H9 (cell line): ENCODE measurements at regions not wholly inside any gene's neighbourhood (a gene's known extent, or its start where the extent isn't known, plus 50 kb on each side); places are given as distances from the start of the nearest gene placed in this dataset.

Source experiments
- DNase-seq: peaks from one replicate; pipeline ENCODE4 v3.0.0-alpha.2; 2017
- H2AFZ ChIP-seq: one replicate; pipeline ENCODE4 v1.6.1; 2013; ENCODE audit warnings: mild to moderate bottlenecking, low read length, control low read depth, moderate library complexity
- H2AK5ac ChIP-seq: 2 replicates; pipeline ENCODE4 v1.6.1; 2013; ENCODE audit warnings: low read length, control low read depth, mixed read lengths; ENCODE audit not compliant: insufficient read length
- H2BK120ac ChIP-seq: one replicate; pipeline ENCODE4 v1.6.1; 2013; ENCODE audit warnings: low read depth, mild to moderate bottlenecking, low read length, control low read depth, inconsistent platforms; ENCODE audit not compliant: poor library complexity, severe bottlenecking
- H2BK12ac ChIP-seq: 2 replicates; pipeline ENCODE4 v1.6.1; 2013; ENCODE audit warnings: low read length, control low read depth, mixed read lengths, low read depth; ENCODE audit not compliant: insufficient read length
- H2BK15ac ChIP-seq: 2 replicates; pipeline ENCODE4 v1.6.1; 2013; ENCODE audit warnings: low read depth, low read length, control low read depth
- H2BK20ac ChIP-seq: one replicate; pipeline ENCODE4 v1.6.1; 2013; ENCODE audit warnings: low read depth, mild to moderate bottlenecking, low read length, control low read depth, inconsistent platforms; ENCODE audit not compliant: poor library complexity, severe bottlenecking
- H2BK5ac ChIP-seq: 2 replicates; pipeline ENCODE4 v1.6.1; 2013; ENCODE audit warnings: low read length, control low read depth, mixed read lengths; ENCODE audit not compliant: insufficient read length
- H3K14ac ChIP-seq: 2 replicates; pipeline ENCODE4 v1.6.1; 2013; ENCODE audit warnings: low read length, control low read depth; ENCODE audit not compliant: insufficient read depth
- H3K18ac ChIP-seq: 2 replicates; pipeline ENCODE4 v1.6.1; 2013; ENCODE audit warnings: low read depth, mild to moderate bottlenecking, mixed read lengths, low read length, control low read depth; ENCODE audit not compliant: insufficient read length
- H3K23ac ChIP-seq: 2 replicates; pipeline ENCODE4 v1.6.1; 2013; ENCODE audit warnings: low read length, control low read depth, mixed read lengths, low read depth; ENCODE audit not compliant: insufficient read length
- H3K23me2 ChIP-seq: 2 replicates; pipeline ENCODE4 v1.6.1; 2013; ENCODE audit warnings: low read depth, mild to moderate bottlenecking, mixed read lengths, low read length, control low read depth; ENCODE audit not compliant: insufficient read length, poor library complexity, severe bottlenecking
- H3K27ac ChIP-seq: 2 replicates; pipeline ENCODE4 v1.5.1; 2013; ENCODE audit warnings: low read length, control low read depth, mixed read lengths, low read depth; ENCODE audit not compliant: insufficient read length
- H3K27me3 ChIP-seq: 2 replicates; pipeline ENCODE4 v1.6.1; 2013; ENCODE audit warnings: low read length, control low read depth, inconsistent platforms; ENCODE audit not compliant: insufficient read depth
- H3K4ac ChIP-seq: 2 replicates; pipeline ENCODE4 v1.6.1; 2013; ENCODE audit warnings: low read depth, mild to moderate bottlenecking, control low read depth, inconsistent platforms, low read length, moderate library complexity
- H3K4me1 ChIP-seq: 2 replicates; pipeline ENCODE4 v1.6.1; 2013; ENCODE audit warnings: low read length, control low read depth, inconsistent platforms; ENCODE audit not compliant: insufficient read depth
- H3K4me2 ChIP-seq: 2 replicates; pipeline ENCODE4 v1.6.1; 2013; ENCODE audit warnings: low read length, control low read depth, mixed read lengths; ENCODE audit not compliant: insufficient read length, insufficient read depth
- H3K56ac ChIP-seq: 2 replicates; pipeline ENCODE4 v1.6.1; 2013; ENCODE audit warnings: low read depth, mild to moderate bottlenecking, mixed read lengths, low read length, control low read depth; ENCODE audit not compliant: insufficient read length
- H3K79me1 ChIP-seq: 2 replicates; pipeline ENCODE4 v1.6.1; 2013; ENCODE audit warnings: low read depth, mild to moderate bottlenecking, moderate library complexity, low read length, control low read depth, inconsistent platforms; ENCODE audit not compliant: insufficient read depth, poor library complexity, severe bottlenecking
- H3K79me2 ChIP-seq: 2 replicates; pipeline ENCODE4 v1.6.1; 2013; ENCODE audit warnings: low read length, control low read depth, inconsistent platforms; ENCODE audit not compliant: insufficient read depth
- H3K9ac ChIP-seq: 2 replicates; pipeline ENCODE4 v1.6.1; 2013; ENCODE audit warnings: low read length, control low read depth, mixed read lengths; ENCODE audit not compliant: insufficient read length; ENCODE audit errors: extremely low read depth
- H3K9me3 ChIP-seq: one replicate; pipeline ENCODE4 v1.6.1; 2013; ENCODE audit warnings: low read depth, low read length, inconsistent platforms; ENCODE audit not compliant: control insufficient read depth
- H3T11ph ChIP-seq: one replicate; pipeline ENCODE4 v1.6.1; 2013; ENCODE audit warnings: mild to moderate bottlenecking, low read length, control low read depth, inconsistent platforms
- H4K20me1 ChIP-seq: one replicate; pipeline ENCODE4 v1.6.1; 2013; ENCODE audit not compliant: control insufficient read depth, insufficient read length, insufficient read depth
- H4K5ac ChIP-seq: 2 replicates; pipeline ENCODE4 v1.6.1; 2013; ENCODE audit warnings: low read depth, mild to moderate bottlenecking, mixed read lengths, low read length, control low read depth; ENCODE audit not compliant: insufficient read length
- H4K8ac ChIP-seq: replicated peaks from 2 replicates; pipeline ENCODE4 v1.6.1; 2013; ENCODE audit warnings: low read length, control low read depth, mixed read lengths, low read depth; ENCODE audit not compliant: insufficient read length
- H4K91ac ChIP-seq: 2 replicates; pipeline ENCODE4 v1.6.1; 2013; ENCODE audit warnings: low read depth, mild to moderate bottlenecking, moderate library complexity, mixed read lengths, low read length, control low read depth; ENCODE audit not compliant: insufficient read length
- H3K27ac Mint-ChIP-seq, 3 experiments: 2 replicates in 2 of 3; 3 replicates in 1 of 3; pipeline ENCODE4 v1.8.0; 2020 to 2021; ENCODE audit warnings: mixed read lengths in 3 of 3, mild to moderate bottlenecking in 1 of 3, moderate library complexity in 1 of 3
- H3K27me3 Mint-ChIP-seq: 2 replicates; pipeline ENCODE4 v1.8.0; 2021; ENCODE audit warnings: low read depth, mild to moderate bottlenecking, moderate library complexity, mixed read lengths
- H3K36me3 Mint-ChIP-seq, 3 experiments: 2 replicates in 2 of 3; 3 replicates in 1 of 3; pipeline ENCODE4 v1.8.0; 2020 to 2021; ENCODE audit warnings: low read depth in 3 of 3, mixed read lengths in 3 of 3; ENCODE audit not compliant: insufficient read depth in 1 of 3
- H3K4me1 Mint-ChIP-seq, 2 experiments: 2 replicates each; pipeline ENCODE4 v1.8.0; 2020; ENCODE audit warnings: mixed read lengths in 2 of 2
- H3K4me3 Mint-ChIP-seq, 2 experiments: 2 replicates in 1 of 2; 3 replicates in 1 of 2; pipeline ENCODE4 v1.8.0; 2020 to 2021; ENCODE audit warnings: mild to moderate bottlenecking in 2 of 2, mixed read lengths in 2 of 2, moderate library complexity in 1 of 2
- H3K9me3 Mint-ChIP-seq, 2 experiments: 2 replicates in 1 of 2; 3 replicates in 1 of 2; pipeline ENCODE4 v1.8.0; 2020; ENCODE audit warnings: mild to moderate bottlenecking in 2 of 2, mixed read lengths in 2 of 2, moderate library complexity in 1 of 2
- CTCF ChIP-seq: fragments of 200-600 bp; sonication (generic); conservative IDR thresholded peaks from 3 replicates; pipeline ENCODE4 v1.8.0; 2021; ENCODE audit warnings: antibody characterized with exemption, mild to moderate bottlenecking
- WGBS: extraction: QIAGEN DNeasy Blood & Tissue Kit; methylation state at CpG from one replicate; pipeline ENCODE4 v1.1.7; 2013; ENCODE audit warnings: missing lambda C conversion rate, low lambda C conversion rate, mixed read lengths; ENCODE audit not compliant: insufficient read length; ENCODE audit errors: extremely low coverage; 5-methylcytosine and 5-hydroxymethylcytosine counted together

GRCh38 chr16:51298800-51299199, 147.7 kb upstream of the SALL1 start:
- Histone ChIP-seq H3K23me2 (no peaks in the 10 kb centered on the region), H3K23ac (no peak overlapping the region), H2BK20ac (no peak overlapping the region), H4K91ac (no peak overlapping the region), H3K4me1 (no peaks in the 10 kb centered on the region), H3K9me3 (peaks cover 12% of the 10 kb centered on the region), H4K5ac (no peak overlapping the region), H3T11ph (no peak overlapping the region), H4K8ac (no peak overlapping the region), H3K9ac (no peak overlapping the region), H2AK5ac (no peak overlapping the region), H3K18ac (no peak overlapping the region), H3K4ac (no peak overlapping the region), H2BK15ac (no peak overlapping the region), H2BK5ac (no peak overlapping the region), H3K27me3 (no peaks in the 10 kb centered on the region), H2BK120ac (no peak overlapping the region), H3K79me2 (no peaks in the 10 kb centered on the region), H4K20me1 (no peaks in the 10 kb centered on the region), H2BK12ac (no peak overlapping the region), H3K14ac (no peak overlapping the region), H3K56ac (no peak overlapping the region), H2AFZ (no peak overlapping the region), H3K79me1 (no peaks in the 10 kb centered on the region), H3K4me2 (no peak overlapping the region), H3K27ac (no peak overlapping the region)
- DNase-seq, result no peak
- WGBS, result no CpG with 5 or more reads among the region's 1 CpG
- Mint-ChIP-seq H3K4me3 (no peak overlapping the region), H3K4me1 (no peaks in the 10 kb centered on the region), H3K27ac (no peak overlapping the region), H3K9me3 (peaks cover 24 to 33% of the 10 kb centered on the region in 2 experiments), H3K36me3 (peaks cover 14 to 37% (median 15%) of the 10 kb centered on the region in 3 experiments; a peak in 6 of 7 replicates), H3K27me3 (no peaks in the 10 kb centered on the region; the same call in 1 of the 2 replicates)
- TF ChIP-seq CTCF, result no peak
